ENCODE measurements at regions not wholly inside any gene's neighbourhood (a gene's known extent, or its start where the extent isn't known, plus 50 kb on each side); places are given as distances from the start of the nearest gene placed in this dataset.

DNA sequence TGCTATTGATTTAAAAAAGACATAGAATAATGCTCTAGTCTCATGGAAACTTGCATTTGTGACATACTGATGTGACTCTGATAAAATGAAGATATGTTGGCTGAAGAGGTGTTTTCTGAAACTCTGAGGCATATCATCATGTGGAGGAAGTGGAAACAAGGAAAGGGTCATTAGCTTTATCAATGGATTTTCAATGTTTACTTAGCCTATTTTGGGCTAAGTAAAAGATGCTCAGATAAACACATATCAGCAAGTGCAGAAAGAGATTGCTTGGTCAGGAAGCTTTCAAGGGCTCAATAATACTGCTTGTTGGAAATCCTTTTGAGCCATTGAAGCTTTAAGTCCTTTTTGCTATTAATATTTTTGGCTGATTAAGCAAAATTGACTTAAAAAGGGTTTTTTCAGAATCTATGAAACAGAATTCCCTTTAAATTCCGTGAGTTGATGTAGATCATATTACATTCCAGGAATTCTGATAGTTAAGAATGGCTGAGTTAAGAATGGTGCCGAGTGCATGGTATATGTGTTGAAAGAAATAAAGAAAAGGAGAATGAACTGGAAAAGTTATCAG is 952.8 kb upstream of the SPRY2 start:
- no peak for DNase-seq (ENCODE audit: low spot score)
- no peak overlapping the region for H2AFZ ChIP-seq
- H3K4me3 ChIP-seq = no peak overlapping the region
- TF ChIP-seq EZH2 (IDR thresholded peaks at IDR 0.05; ENCODE audit: borderline replicate concordance) = no peak
- no peak for TF ChIP-seq EZH2phosphoT487 (IDR thresholded peaks at IDR 0.05; ENCODE audit: low read depth, severe bottlenecking, unreplicated experiment)
- TF ChIP-seq, protein P1, sequence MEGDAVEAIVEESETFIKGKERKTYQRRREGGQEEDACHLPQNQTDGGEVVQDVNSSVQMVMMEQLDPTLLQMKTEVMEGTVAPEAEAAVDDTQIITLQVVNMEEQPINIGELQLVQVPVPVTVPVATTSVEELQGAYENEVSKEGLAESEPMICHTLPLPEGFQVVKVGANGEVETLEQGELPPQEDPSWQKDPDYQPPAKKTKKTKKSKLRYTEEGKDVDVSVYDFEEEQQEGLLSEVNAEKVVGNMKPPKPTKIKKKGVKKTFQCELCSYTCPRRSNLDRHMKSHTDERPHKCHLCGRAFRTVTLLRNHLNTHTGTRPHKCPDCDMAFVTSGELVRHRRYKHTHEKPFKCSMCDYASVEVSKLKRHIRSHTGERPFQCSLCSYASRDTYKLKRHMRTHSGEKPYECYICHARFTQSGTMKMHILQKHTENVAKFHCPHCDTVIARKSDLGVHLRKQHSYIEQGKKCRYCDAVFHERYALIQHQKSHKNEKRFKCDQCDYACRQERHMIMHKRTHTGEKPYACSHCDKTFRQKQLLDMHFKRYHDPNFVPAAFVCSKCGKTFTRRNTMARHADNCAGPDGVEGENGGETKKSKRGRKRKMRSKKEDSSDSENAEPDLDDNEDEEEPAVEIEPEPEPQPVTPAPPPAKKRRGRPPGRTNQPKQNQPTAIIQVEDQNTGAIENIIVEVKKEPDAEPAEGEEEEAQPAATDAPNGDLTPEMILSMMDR (IDR thresholded peaks at IDR 0.05; ENCODE audit: poor library complexity) = no peak
- no peaks in the 10 kb centered on the region for H3K9me3 ChIP-seq (ENCODE audit: low read depth)
- no peaks in the 10 kb centered on the region for H3K79me2 ChIP-seq
- H3K36me3 ChIP-seq (replicated peaks; ENCODE audit: insufficient read depth, low read depth) = no peaks in the 10 kb centered on the region
- no peak overlapping the region for H3K4me2 ChIP-seq
- no peaks in the 10 kb centered on the region for H3K9me2 ChIP-seq (replicated peaks; ENCODE audit: insufficient read depth)
- no peaks in the 10 kb centered on the region for H3K4me1 ChIP-seq (ENCODE audit: insufficient read depth)
- no peaks in the 10 kb centered on the region for H4K20me1 ChIP-seq (ENCODE audit: insufficient read depth, poor library complexity, severe bottlenecking)
- 42% methylated on average over 2 of the region's 2 CpGs for WGBS (ENCODE audit: low lambda C conversion rate, missing lambda C conversion rate)
- H3K27me3 ChIP-seq = no peaks in the 10 kb centered on the region
- no peak overlapping the region for H3K27ac ChIP-seq

DNA sequence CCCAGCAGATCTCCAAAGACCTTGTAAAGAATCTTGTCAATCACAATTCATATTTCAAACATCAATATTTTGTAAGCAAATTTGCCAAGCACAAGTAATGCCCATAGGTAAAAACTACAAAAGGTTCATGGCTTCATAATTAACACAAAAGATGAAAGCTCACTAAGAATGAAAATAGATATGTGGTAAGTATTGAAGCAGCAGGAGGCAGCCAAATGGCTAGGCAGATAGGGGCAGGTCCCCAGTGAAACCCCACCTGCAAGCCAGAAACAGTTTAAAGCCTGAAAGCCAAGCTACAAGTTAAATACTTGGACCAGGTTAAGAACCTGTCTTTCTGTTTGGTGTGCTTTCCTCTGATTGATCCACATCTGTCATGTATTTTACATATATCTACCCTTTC is 942.6 kb upstream of the SPRY2 start:
- H3K27ac ChIP-seq = no peak overlapping the region
- H3K4me1 ChIP-seq (ENCODE audit: insufficient read depth) = no peaks in the 10 kb centered on the region
- H4K20me1 ChIP-seq (ENCODE audit: insufficient read depth, poor library complexity, severe bottlenecking) = no peaks in the 10 kb centered on the region
- no peaks in the 10 kb centered on the region for H3K9me3 ChIP-seq (ENCODE audit: low read depth)
- H3K36me3 ChIP-seq (replicated peaks; ENCODE audit: insufficient read depth, low read depth) = no peaks in the 10 kb centered on the region
- H3K4me2 ChIP-seq = no peak overlapping the region
- no peaks in the 10 kb centered on the region for H3K79me2 ChIP-seq
- no peak for DNase-seq (ENCODE audit: low spot score)
- H3K4me3 ChIP-seq = no peak overlapping the region
- H3K27me3 ChIP-seq = no peaks in the 10 kb centered on the region
- no peak overlapping the region for H2AFZ ChIP-seq
- no peak for TF ChIP-seq EZH2 (IDR thresholded peaks at IDR 0.05; ENCODE audit: borderline replicate concordance)
- TF ChIP-seq, protein P1 (IDR thresholded peaks at IDR 0.05; ENCODE audit: poor library complexity) = no peak
- no peak for TF ChIP-seq EZH2phosphoT487 (IDR thresholded peaks at IDR 0.05; ENCODE audit: low read depth, severe bottlenecking, unreplicated experiment)
- peaks cover 5% of the 10 kb centered on the region for H3K9me2 ChIP-seq (replicated peaks; ENCODE audit: insufficient read depth)

DNA sequence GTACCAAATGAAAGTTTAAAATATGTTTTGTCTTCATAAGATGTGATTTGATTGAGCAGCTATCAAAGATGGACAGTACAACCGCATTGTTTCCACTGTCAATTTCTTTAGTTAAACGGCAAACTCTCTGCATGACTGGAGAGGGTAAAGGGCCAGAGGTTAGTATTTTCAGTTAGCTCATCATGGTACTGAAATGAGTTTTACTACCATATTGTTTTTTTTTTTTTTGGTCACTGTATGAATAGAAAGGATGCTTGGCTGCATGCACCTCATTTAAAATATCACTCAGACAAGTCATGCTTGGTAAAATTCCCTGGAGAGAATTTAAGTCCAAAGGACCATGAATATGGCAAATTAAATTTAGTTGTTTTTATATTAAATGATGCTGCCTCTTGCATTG is 942.1 kb upstream of the SPRY2 start:
- WGBS (ENCODE audit: low lambda C conversion rate, missing lambda C conversion rate) = 91% methylated on average over 2 of the region's 2 CpGs
- H2AFZ ChIP-seq = no peak overlapping the region

More for the DNA sequence above, 942.1 kb upstream of the SPRY2 start:
- TF ChIP-seq EZH2 (IDR thresholded peaks at IDR 0.05; ENCODE audit: borderline replicate concordance) = no peak
- TF ChIP-seq, protein P1 (IDR thresholded peaks at IDR 0.05; ENCODE audit: poor library complexity) = no peak
- TF ChIP-seq EZH2phosphoT487 (IDR thresholded peaks at IDR 0.05; ENCODE audit: low read depth, severe bottlenecking, unreplicated experiment) = no peak
- no peaks in the 10 kb centered on the region for H3K79me2 ChIP-seq
- H4K20me1 ChIP-seq (ENCODE audit: insufficient read depth, poor library complexity, severe bottlenecking) = no peaks in the 10 kb centered on the region
- H3K27me3 ChIP-seq = no peaks in the 10 kb centered on the region
- H3K36me3 ChIP-seq (replicated peaks; ENCODE audit: insufficient read depth, low read depth) = no peaks in the 10 kb centered on the region
- H3K27ac ChIP-seq = no peak overlapping the region
- DNase-seq (ENCODE audit: low spot score) = no peak
- no peaks in the 10 kb centered on the region for H3K4me1 ChIP-seq (ENCODE audit: insufficient read depth)
- no peak overlapping the region for H3K4me2 ChIP-seq
- H3K9me2 ChIP-seq (replicated peaks; ENCODE audit: insufficient read depth) = peaks cover 5% of the 10 kb centered on the region
- no peaks in the 10 kb centered on the region for H3K9me3 ChIP-seq (ENCODE audit: low read depth)
- H3K4me3 ChIP-seq = no peak overlapping the region

Measured in hepatocyte (in vitro differentiated cells).